ENCODE measurements at regions not wholly inside any gene's neighbourhood (a gene's known extent, or its start where the extent isn't known, plus 50 kb on each side); places are given as distances from the start of the nearest gene placed in this dataset.

DNA sequence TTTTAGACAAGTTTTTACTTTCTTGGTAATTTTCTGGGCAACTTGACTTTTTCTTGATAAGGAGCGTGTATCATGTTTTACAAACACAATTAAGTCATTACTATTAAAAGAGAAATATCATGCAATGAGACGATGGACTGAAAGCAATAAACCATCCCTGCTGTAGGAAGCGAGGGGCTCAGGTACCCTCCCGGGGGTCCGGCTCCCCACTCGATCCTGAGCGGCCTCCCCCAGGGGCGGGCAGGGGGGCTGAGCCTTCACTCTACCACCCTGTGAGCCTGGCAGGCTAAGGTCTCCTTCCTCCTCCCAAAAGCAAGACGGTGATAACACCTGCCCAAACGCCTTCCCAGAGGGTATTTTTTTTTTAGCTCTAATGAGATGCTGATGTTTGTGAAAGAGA, 51.8 kb upstream of the ADGRA1 start:
- TF ChIP-seq, protein P1, sequence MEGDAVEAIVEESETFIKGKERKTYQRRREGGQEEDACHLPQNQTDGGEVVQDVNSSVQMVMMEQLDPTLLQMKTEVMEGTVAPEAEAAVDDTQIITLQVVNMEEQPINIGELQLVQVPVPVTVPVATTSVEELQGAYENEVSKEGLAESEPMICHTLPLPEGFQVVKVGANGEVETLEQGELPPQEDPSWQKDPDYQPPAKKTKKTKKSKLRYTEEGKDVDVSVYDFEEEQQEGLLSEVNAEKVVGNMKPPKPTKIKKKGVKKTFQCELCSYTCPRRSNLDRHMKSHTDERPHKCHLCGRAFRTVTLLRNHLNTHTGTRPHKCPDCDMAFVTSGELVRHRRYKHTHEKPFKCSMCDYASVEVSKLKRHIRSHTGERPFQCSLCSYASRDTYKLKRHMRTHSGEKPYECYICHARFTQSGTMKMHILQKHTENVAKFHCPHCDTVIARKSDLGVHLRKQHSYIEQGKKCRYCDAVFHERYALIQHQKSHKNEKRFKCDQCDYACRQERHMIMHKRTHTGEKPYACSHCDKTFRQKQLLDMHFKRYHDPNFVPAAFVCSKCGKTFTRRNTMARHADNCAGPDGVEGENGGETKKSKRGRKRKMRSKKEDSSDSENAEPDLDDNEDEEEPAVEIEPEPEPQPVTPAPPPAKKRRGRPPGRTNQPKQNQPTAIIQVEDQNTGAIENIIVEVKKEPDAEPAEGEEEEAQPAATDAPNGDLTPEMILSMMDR (conservative IDR thresholded peaks at IDR 0.05; ENCODE audit: low read length), result no peak
- no peak overlapping the region for H3K4me3 ChIP-seq (ENCODE audit: low read length)
- no peak for DNase-seq (ENCODE audit: low read depth)

DNA sequence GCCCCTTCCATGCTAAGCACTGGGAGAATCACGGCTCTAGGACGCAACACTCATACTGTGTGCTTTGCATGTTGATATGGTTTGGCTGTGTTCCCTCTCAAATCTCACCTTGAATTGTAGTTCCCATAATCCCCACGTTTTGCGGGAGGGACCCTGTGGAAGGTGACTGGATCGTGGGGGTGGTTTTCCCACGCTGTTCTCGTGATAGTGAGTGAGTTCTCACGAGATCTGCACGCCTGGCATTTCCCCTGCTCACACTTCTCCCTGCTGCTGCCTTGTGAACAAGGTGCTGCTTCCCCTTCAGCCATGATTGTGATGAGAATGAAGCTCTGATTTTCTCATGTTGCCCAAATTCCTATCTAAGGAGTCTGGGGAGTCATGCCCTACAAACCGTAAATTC, 53.0 kb upstream of the ADGRA1 start:
- no peak overlapping the region for H3K4me3 ChIP-seq (ENCODE audit: low read length)
- DNase-seq (ENCODE audit: low read depth), result no peak
- TF ChIP-seq, protein P1 (conservative IDR thresholded peaks at IDR 0.05; ENCODE audit: low read length), result no peak

DNA sequence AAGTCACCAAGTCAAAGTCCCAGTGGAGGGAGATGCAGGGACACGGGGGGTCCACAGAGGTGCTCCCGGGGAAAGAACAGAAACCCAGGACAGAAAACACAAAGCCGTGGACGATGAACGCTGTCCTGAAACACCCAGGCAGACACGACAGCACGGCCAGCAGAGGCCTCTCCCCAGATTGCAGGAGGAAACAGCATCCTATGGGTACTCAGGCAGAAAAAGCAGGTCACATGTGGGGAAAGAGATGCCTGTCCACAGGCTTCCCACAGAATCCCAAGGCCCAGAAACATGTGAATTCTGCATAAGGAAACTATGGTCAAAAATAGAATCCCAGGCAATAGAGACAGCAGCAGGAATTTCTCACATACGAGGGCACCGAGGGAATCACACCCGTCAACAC, 53.6 kb upstream of the ADGRA1 start:
- TF ChIP-seq, protein P1 (conservative IDR thresholded peaks at IDR 0.05; ENCODE audit: low read length), result no peak
- DNase-seq (ENCODE audit: low read depth), result no peak
- H3K4me3 ChIP-seq (ENCODE audit: low read length), result no peak overlapping the region

DNA sequence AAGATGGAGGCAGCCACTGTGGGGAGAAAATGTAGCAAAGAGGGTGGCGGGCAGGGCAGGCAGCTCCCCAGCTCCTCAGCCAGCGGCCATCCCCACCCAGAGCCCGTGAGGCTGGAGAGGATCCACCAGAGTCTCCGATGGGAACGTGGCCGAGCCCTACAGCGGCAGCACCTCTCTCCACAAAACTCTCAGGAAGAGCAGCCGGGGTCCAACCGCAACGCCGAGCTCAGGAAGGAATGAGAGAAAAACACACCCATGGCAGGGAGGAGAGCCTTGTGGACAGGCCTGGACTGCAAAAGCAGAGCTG, 54.0 kb upstream of the ADGRA1 start:
- H3K4me3 ChIP-seq (ENCODE audit: low read length), result no peak overlapping the region
- DNase-seq (ENCODE audit: low read depth), result no peak
- TF ChIP-seq, protein P1 (conservative IDR thresholded peaks at IDR 0.05; ENCODE audit: low read length), result no peak

- TF ChIP-seq, protein P1 (conservative IDR thresholded peaks at IDR 0.05; ENCODE audit: low read length), result no peak
- no peak overlapping the region for H3K4me3 ChIP-seq (ENCODE audit: low read length)
- no peak for DNase-seq (ENCODE audit: low read depth)
Observed at GRCh38 chr10:133032976-133033741, 54.6 kb upstream of the ADGRA1 start.

DNA sequence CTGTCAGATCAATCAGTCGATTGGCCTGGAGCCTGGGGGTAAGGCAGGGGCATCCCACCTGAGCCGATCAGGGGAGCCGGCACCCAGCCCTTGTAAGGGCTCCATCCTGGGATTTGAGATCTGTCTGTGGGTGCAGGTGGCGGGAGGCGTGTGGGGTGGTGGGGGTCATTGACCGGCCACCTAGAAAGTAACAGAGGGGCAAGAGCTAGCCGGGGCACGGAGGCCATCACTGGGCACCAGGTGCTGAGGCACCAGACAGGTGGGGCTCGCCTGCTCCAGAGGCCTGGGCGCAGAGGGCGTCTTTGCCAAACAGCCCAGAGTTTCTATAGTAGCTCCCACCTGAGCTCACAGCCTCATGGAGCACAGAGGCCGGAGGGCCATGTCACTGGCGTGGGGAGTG, 55.5 kb upstream of the ADGRA1 start:
- TF ChIP-seq, protein P1 (conservative IDR thresholded peaks at IDR 0.05; ENCODE audit: low read length), result no peak
- no peak for DNase-seq (ENCODE audit: low read depth)
- no peak overlapping the region for H3K4me3 ChIP-seq (ENCODE audit: low read length)

GRCh38 chr10:133031541-133032125, 56.1 kb upstream of the ADGRA1 start:
- no peak overlapping the region for H3K4me3 ChIP-seq (ENCODE audit: low read length)
- no peak for DNase-seq (ENCODE audit: low read depth)
- TF ChIP-seq, protein P1 (conservative IDR thresholded peaks at IDR 0.05; ENCODE audit: low read length), result no peak

Measured in AG10803 (cell line).